ENCODE measurements at regions not wholly inside any gene's neighbourhood (a gene's known extent, or its start where the extent isn't known, plus 50 kb on each side); places are given as distances from the start of the nearest gene placed in this dataset.

GRCh38 chr18:24831871-24832665 lies 371.6 kb downstream of the HRH4 start:
- TF ChIP-seq CEBPB (IDR thresholded peaks at IDR 0.05) = no peak
- TF ChIP-seq POLR2A (IDR thresholded peaks at IDR 0.05; ENCODE audit: low read length) = no peak
- no peak for TF ChIP-seq CTCF (IDR thresholded peaks at IDR 0.05)
- no peak for TF ChIP-seq PHF8 (IDR thresholded peaks at IDR 0.05; ENCODE audit: borderline replicate concordance, low read depth)
- TF ChIP-seq EP300 (IDR thresholded peaks at IDR 0.05) = no peak
- TF ChIP-seq ESRRA (IDR thresholded peaks at IDR 0.05; ENCODE audit: borderline replicate concordance, low read length) = no peak
- TF ChIP-seq JUN (IDR thresholded peaks at IDR 0.05) = no peak
- no peak for TF ChIP-seq USF2 (IDR thresholded peaks at IDR 0.05)

All from A549 (cell line).